DOHH2 (cell line): ENCODE measurements at regions not wholly inside any gene's neighbourhood (a gene's known extent, or its start where the extent isn't known, plus 50 kb on each side); places are given as distances from the start of the nearest gene placed in this dataset.

ENCODE experiments used
- H3F3A ChIP-seq: fragments of 200-600 bp; sonication (generic), shearing (Covaris generic); 2 replicates; pipeline ENCODE4 v1.6.0; 2016; ENCODE audit warnings: antibody characterized with exemption, mild to moderate bottlenecking; ENCODE audit not compliant: control insufficient read depth, insufficient read depth
- H3K27ac ChIP-seq: fragments of 200-600 bp; sonication (generic); 2 replicates; pipeline ENCODE4 v1.5.1; 2014; ENCODE audit warnings: low read depth, mild to moderate bottlenecking, low read length, moderate library complexity
- H3K27me3 ChIP-seq: fragments of 200-600 bp; sonication (generic); 2 replicates; pipeline ENCODE4 v1.6.1; 2014; ENCODE audit warnings: mild to moderate bottlenecking, low read length, mixed read lengths; ENCODE audit not compliant: control insufficient read depth
- H3K36me3 ChIP-seq: fragments of 200-600 bp; sonication (generic); 2 replicates; pipeline ENCODE4 v1.6.1; 2014; ENCODE audit warnings: mild to moderate bottlenecking, low read length, moderate library complexity, mixed read lengths; ENCODE audit not compliant: control insufficient read depth
- H3K4me1 ChIP-seq: fragments of 200-600 bp; sonication (generic); 2 replicates; pipeline ENCODE4 v1.6.1; 2014; ENCODE audit warnings: mild to moderate bottlenecking, low read length, mixed read lengths; ENCODE audit not compliant: control insufficient read depth
- H3K4me2 ChIP-seq: fragments of 200-600 bp; sonication (generic); 2 replicates; pipeline ENCODE4 v1.6.0; 2014; ENCODE audit warnings: mild to moderate bottlenecking, low read length, moderate library complexity
- H3K4me3 ChIP-seq: fragments of 200-600 bp; sonication (generic); 2 replicates; pipeline ENCODE4 v1.5.1; 2014; ENCODE audit warnings: mild to moderate bottlenecking, low read length, mixed read lengths
- H3K79me2 ChIP-seq: fragments of 200-600 bp; sonication (generic); 2 replicates; pipeline ENCODE4 v1.6.1; 2014; ENCODE audit warnings: mild to moderate bottlenecking, low read length, mixed read lengths; ENCODE audit not compliant: control insufficient read depth
- H3K9me2 ChIP-seq: fragments of 200-600 bp; sonication (generic); replicated peaks from 2 replicates; pipeline ENCODE4 v1.6.1; 2014; ENCODE audit warnings: mild to moderate bottlenecking, low read length, mixed read lengths; ENCODE audit not compliant: control insufficient read depth
- H3K9me3 ChIP-seq: fragments of 200-600 bp; sonication (generic); 2 replicates; pipeline ENCODE4 v1.6.1; 2014; ENCODE audit warnings: antibody characterized with exemption, low read length, mixed read lengths; ENCODE audit not compliant: control insufficient read depth, insufficient read depth
- H4K20me1 ChIP-seq: fragments of 200-600 bp; sonication (generic); 2 replicates; pipeline ENCODE4 v1.6.0; 2014; ENCODE audit warnings: low read depth, mild to moderate bottlenecking, antibody characterized with exemption, low read length, moderate library complexity; ENCODE audit not compliant: control insufficient read depth, insufficient read depth
- CTCF ChIP-seq: fragments of 200-600 bp; sonication (generic); IDR thresholded peaks from one replicate; pipeline ENCODE4 v1.5.1; 2014; ENCODE audit warnings: antibody characterized with exemption, mild to moderate bottlenecking, low read depth, low read length; ENCODE audit not compliant: poor library complexity, severe bottlenecking
- EZH2phosphoT487 ChIP-seq: fragments of 200-600 bp; sonication (generic); IDR thresholded peaks from 2 replicates; pipeline ENCODE4 v1.6.1; 2017; ENCODE audit warnings: borderline replicate concordance, mild to moderate bottlenecking, antibody characterized with exemption, low read length, moderate library complexity, mixed read lengths

- H3K79me2 ChIP-seq = no peaks in the 10 kb centered on the region
- no peaks in the 10 kb centered on the region for H4K20me1 ChIP-seq
Observed at GRCh38 chr2:9149726-9150567, 56.7 kb upstream of the ASAP2 start.

DNA sequence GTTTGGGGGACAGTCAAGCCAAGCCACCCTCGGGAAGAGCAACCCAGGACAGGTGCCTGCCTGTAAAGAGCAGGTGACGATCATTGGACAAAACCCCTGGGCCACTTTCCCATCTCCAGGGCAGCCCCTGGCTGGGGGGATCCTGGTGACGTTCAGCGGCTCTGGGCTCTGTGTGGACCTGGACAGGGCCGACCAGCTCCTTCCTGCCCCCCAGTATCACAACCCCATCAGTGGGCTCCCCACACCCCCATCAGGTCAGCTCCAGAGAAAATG, 57.3 kb upstream of the ASAP2 start:
- no peaks in the 10 kb centered on the region for H3K4me1 ChIP-seq
- no peak overlapping the region for H3K4me2 ChIP-seq
- H3K27ac ChIP-seq = no peak overlapping the region
- H3K36me3 ChIP-seq = no peaks in the 10 kb centered on the region
- H3K4me3 ChIP-seq = no peak overlapping the region
- no peaks in the 10 kb centered on the region for H4K20me1 ChIP-seq
- H3K79me2 ChIP-seq = no peaks in the 10 kb centered on the region
- no peaks in the 10 kb centered on the region for H3K9me2 ChIP-seq
- H3K9me3 ChIP-seq = no peaks in the 10 kb centered on the region
- H3K27me3 ChIP-seq = no peaks in the 10 kb centered on the region
- no peaks in the 10 kb centered on the region for H3F3A ChIP-seq
- TF ChIP-seq EZH2phosphoT487 = no peak
- no peak for TF ChIP-seq CTCF

More at GRCh38 chr2:9149726-9150567, 56.7 kb upstream of the ASAP2 start:
- H3K27ac ChIP-seq = no peak overlapping the region
- H3K9me3 ChIP-seq = no peaks in the 10 kb centered on the region
- no peaks in the 10 kb centered on the region for H3K27me3 ChIP-seq
- H3K36me3 ChIP-seq = no peaks in the 10 kb centered on the region
- H3F3A ChIP-seq = no peaks in the 10 kb centered on the region
- H3K4me1 ChIP-seq = no peaks in the 10 kb centered on the region
- no peak for TF ChIP-seq CTCF
- no peak for TF ChIP-seq EZH2phosphoT487
- H3K4me2 ChIP-seq = no peak overlapping the region
- H3K4me3 ChIP-seq = no peak overlapping the region
- no peaks in the 10 kb centered on the region for H3K9me2 ChIP-seq

DNA sequence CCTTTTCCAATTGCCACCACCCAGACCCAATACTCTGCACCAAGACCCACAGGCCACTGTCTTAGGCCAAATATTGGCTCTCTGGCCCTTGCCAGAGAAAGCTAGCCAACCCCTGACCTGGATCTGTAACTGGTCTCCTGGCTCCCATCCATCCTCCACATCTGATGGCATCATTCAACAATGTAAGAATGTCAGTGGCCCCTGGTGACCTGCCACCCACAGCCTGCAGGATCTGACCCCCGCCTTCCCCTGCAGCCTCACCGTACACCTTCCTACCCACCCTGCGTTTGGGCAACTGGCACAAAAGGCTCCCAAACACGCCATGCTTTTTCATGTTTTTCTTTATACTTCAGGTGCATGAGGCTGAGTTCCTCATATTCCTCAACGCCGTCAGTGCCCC, 60.0 kb upstream of the ASAP2 start:
- Histone ChIP-seq H3K4me2 (no peak overlapping the region), H3K27ac (no peak overlapping the region), H3K4me3 (no peak overlapping the region), H3K36me3 (no peaks in the 10 kb centered on the region), H3F3A (no peaks in the 10 kb centered on the region), H4K20me1 (no peaks in the 10 kb centered on the region), H3K27me3 (peaks cover 12% of the 10 kb centered on the region), H3K79me2 (no peaks in the 10 kb centered on the region), H3K9me2 (no peaks in the 10 kb centered on the region), H3K4me1 (peaks cover 8% of the 10 kb centered on the region), H3K9me3 (no peaks in the 10 kb centered on the region)
- TF ChIP-seq EZH2phosphoT487 (no peak), CTCF (no peak)
